ENCODE measurements at regions not wholly inside any gene's neighbourhood (a gene's known extent, or its start where the extent isn't known, plus 50 kb on each side); places are given as distances from the start of the nearest gene placed in this dataset.

GRCh38 chr1:244224487-244225430 is 173.7 kb downstream of the ZBTB18 start:
- TF ChIP-seq POLR2AphosphoS5 (IDR thresholded peaks at IDR 0.05; ENCODE audit: low read depth, low read length), result no peak
- TF ChIP-seq POLR2A (IDR thresholded peaks at IDR 0.05; ENCODE audit: low read depth, low read length), result no peak
- no peak for TF ChIP-seq TAF1 (IDR thresholded peaks at IDR 0.05; ENCODE audit: borderline replicate concordance, low read depth, low read length)
